WTC11 (cell line): ENCODE measurements at regions not wholly inside any gene's neighbourhood (a gene's known extent, or its start where the extent isn't known, plus 50 kb on each side); places are given as distances from the start of the nearest gene placed in this dataset.

Source experiments
- ATAC-seq: fragments of 200-7000 bp; cut with Tn5 transposase; 2 replicates; pipeline ENCODE4 v1.10.0; 2021; ENCODE audit warnings: mild to moderate bottlenecking, moderate library complexity
- CTCF ChIA-PET: fragments of 300-600 bp; sonication (Branson Sonifier 250); formaldehyde crosslinking; loops from one replicate; lab custom pipeline; 2021; ENCODE audit warnings: antibody characterized with exemption; lab: Charles Lee
- POLR2A ChIA-PET: fragments of 350-600 bp; sonication (Branson Sonifier 250); formaldehyde crosslinking; loops from one replicate; lab custom pipeline; 2021; ENCODE audit warnings: antibody characterized with exemption; lab: Charles Lee
- DNase-seq: peaks from one replicate; pipeline ENCODE4 v3.0.0; 2021; ENCODE audit warnings: low spot score
- H3K27ac Mint-ChIP-seq: 2 replicates; pipeline ENCODE4 v1.8.0; 2021; ENCODE audit warnings: mixed read lengths
- H3K27me3 Mint-ChIP-seq: 2 replicates; pipeline ENCODE4 v1.8.0; 2021; ENCODE audit warnings: low read depth, mild to moderate bottlenecking, moderate library complexity, mixed read lengths
- H3K36me3 Mint-ChIP-seq: 2 replicates; pipeline ENCODE4 v1.8.0; 2021; ENCODE audit warnings: mixed read lengths
- H3K4me1 Mint-ChIP-seq: 2 replicates; pipeline ENCODE4 v1.8.0; 2022; ENCODE audit warnings: mixed read lengths
- H3K4me3 Mint-ChIP-seq: 2 replicates; pipeline ENCODE4 v1.8.0; 2021; ENCODE audit warnings: mild to moderate bottlenecking, moderate library complexity, mixed read lengths
- H3K9me3 Mint-ChIP-seq: 2 replicates; pipeline ENCODE4 v1.8.0; 2021; ENCODE audit warnings: mixed read lengths
- AFF4 ChIP-seq: sonication (generic); formaldehyde crosslinking; IDR thresholded peaks from 2 replicates; pipeline ENCODE4 v1.8.1; 2023; ENCODE audit warnings: mild to moderate bottlenecking, missing genetic modification reagents, borderline replicate concordance
- ATF3 ChIP-seq: sonication (generic); formaldehyde crosslinking; conservative IDR thresholded peaks from 2 replicates; pipeline ENCODE4 v1.8.1; 2022; ENCODE audit warnings: mild to moderate bottlenecking, missing genetic modification reagents
- ATF6 ChIP-seq: sonication (generic); formaldehyde crosslinking; IDR thresholded peaks from 2 replicates; pipeline ENCODE4 v1.8.1; 2023; ENCODE audit warnings: mild to moderate bottlenecking, missing genetic modification reagents
- CREB1 ChIP-seq: sonication (generic); formaldehyde crosslinking; IDR thresholded peaks from 2 replicates; pipeline ENCODE4 v1.8.0; 2023; ENCODE audit warnings: mild to moderate bottlenecking, missing genetic modification reagents
- FOXJ3 ChIP-seq: sonication (generic); formaldehyde crosslinking; IDR thresholded peaks from 2 replicates; pipeline ENCODE4 v1.9.0; 2021; ENCODE audit warnings: missing genetic modification reagents, mild to moderate bottlenecking, borderline replicate concordance
- FOXP1 ChIP-seq: sonication (generic); formaldehyde crosslinking; IDR thresholded peaks from 2 replicates; pipeline ENCODE4 v1.8.0; 2022; ENCODE audit warnings: missing genetic modification reagents, mild to moderate bottlenecking, moderate library complexity, borderline replicate concordance
- GRHL2 ChIP-seq: fragments of 250-450 bp; sonication (Bioruptor Pico); IDR thresholded peaks from 2 replicates; pipeline ENCODE4 v1.8.0; 2022; ENCODE audit warnings: mild to moderate bottlenecking, moderate library complexity; ENCODE audit not compliant: insufficient replicate concordance, severe bottlenecking
- HMGA2 ChIP-seq: fragments of 250-450 bp; sonication (Bioruptor Pico); IDR thresholded peaks from 2 replicates; pipeline ENCODE4 v1.4.0; 2021; ENCODE audit warnings: mild to moderate bottlenecking, moderate library complexity
- KAT7 ChIP-seq: sonication (generic); formaldehyde crosslinking; IDR thresholded peaks from 2 replicates; pipeline ENCODE4 v1.8.1; 2023; ENCODE audit warnings: missing genetic modification reagents, mild to moderate bottlenecking, borderline replicate concordance
- SMAD4 ChIP-seq: sonication (generic); formaldehyde crosslinking; IDR thresholded peaks from 2 replicates; pipeline ENCODE4 v1.8.0; 2022; ENCODE audit warnings: mild to moderate bottlenecking, missing genetic modification reagents
- SOX15 ChIP-seq: fragments of 250-450 bp; sonication (Bioruptor Pico); IDR thresholded peaks from 2 replicates; pipeline ENCODE4 v1.9.0; 2021; ENCODE audit warnings: mild to moderate bottlenecking
- SP1 ChIP-seq: sonication (generic); formaldehyde crosslinking; conservative IDR thresholded peaks from 2 replicates; pipeline ENCODE4 v1.8.1; 2022; ENCODE audit warnings: missing genetic modification reagents
- TCF7 ChIP-seq: sonication (generic); formaldehyde crosslinking; IDR thresholded peaks from 2 replicates; pipeline ENCODE4 v1.8.0; 2022; ENCODE audit warnings: mild to moderate bottlenecking, low read depth, missing genetic modification reagents, moderate library complexity
- USF2 ChIP-seq: sonication (generic); formaldehyde crosslinking; IDR thresholded peaks from 2 replicates; pipeline ENCODE4 v1.8.1; 2023; ENCODE audit warnings: mild to moderate bottlenecking, missing genetic modification reagents, moderate library complexity
- ZNF219 ChIP-seq: sonication (generic); formaldehyde crosslinking; IDR thresholded peaks from 2 replicates; pipeline ENCODE4 v1.8.0; 2023; ENCODE audit warnings: missing genetic modification reagents, mild to moderate bottlenecking, borderline replicate concordance
- ZNF263 ChIP-seq: sonication (generic); formaldehyde crosslinking; IDR thresholded peaks from 2 replicates; pipeline ENCODE4 v1.8.1; 2022; ENCODE audit warnings: low read depth, mild to moderate bottlenecking, moderate library complexity, missing genetic modification reagents
- ZNF396 ChIP-seq: fragments of 250-450 bp; sonication (Bioruptor Pico); IDR thresholded peaks from 2 replicates; pipeline ENCODE4 v1.8.0; 2021; ENCODE audit warnings: mild to moderate bottlenecking, moderate library complexity, borderline replicate concordance
- ZNF416 ChIP-seq: fragments of 250-450 bp; sonication (Bioruptor Pico); IDR thresholded peaks from 2 replicates; pipeline ENCODE4 v1.9.0; 2021; ENCODE audit warnings: mild to moderate bottlenecking, inconsistent platforms
- TF ChIP-seq, protein P1 (sequence below): fragments of 250-450 bp; sonication (Bioruptor Pico); IDR thresholded peaks from 2 replicates; pipeline ENCODE4 v1.9.0; 2021; ENCODE audit warnings: mild to moderate bottlenecking
- TF ChIP-seq, protein P2 (sequence below): sonication (generic); formaldehyde crosslinking; conservative IDR thresholded peaks from 2 replicates; pipeline ENCODE4 v1.8.1; 2023; ENCODE audit warnings: mild to moderate bottlenecking, low read depth, missing genetic modification reagents, moderate library complexity
- TF ChIP-seq, protein P3 (sequence below): sonication (generic); formaldehyde crosslinking; IDR thresholded peaks from 2 replicates; pipeline ENCODE4 v1.8.1; 2022; ENCODE audit warnings: low read depth, missing genetic modification reagents, borderline replicate concordance

GRCh38 chr3:196141866-196142201 is 59.9 kb upstream of the TFRC start (continued):
- TF ChIP-seq FOXJ3 (no peak), ZNF263 (CRISPR knock-in tag) (no peak), CREB1 (no peak), USF2 (CRISPR knock-in tag) (no peak)
- TF ChIP-seq, protein P1, sequence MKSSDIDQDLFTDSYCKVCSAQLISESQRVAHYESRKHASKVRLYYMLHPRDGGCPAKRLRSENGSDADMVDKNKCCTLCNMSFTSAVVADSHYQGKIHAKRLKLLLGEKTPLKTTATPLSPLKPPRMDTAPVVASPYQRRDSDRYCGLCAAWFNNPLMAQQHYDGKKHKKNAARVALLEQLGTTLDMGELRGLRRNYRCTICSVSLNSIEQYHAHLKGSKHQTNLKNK (CRISPR knock-in tag): no peak

- no peaks in the 10 kb centered on the region for H3K36me3 Mint-ChIP-seq
- no peak overlapping the region for H3K4me3 Mint-ChIP-seq
- peak overlapping the region; percentile 57; the same call in 1 of the 2 replicates for H3K27ac Mint-ChIP-seq
- ATAC-seq: no peak
- POLR2A ChIA-PET: no interaction called here
- TF ChIP-seq SOX15 (CRISPR knock-in tag) (no peak), ZNF396 (CRISPR knock-in tag) (no peak), ATF6 (CRISPR knock-in tag) (no peak), TCF7 (CRISPR knock-in tag) (no peak), HMGA2 (CRISPR knock-in tag) (no peak), GRHL2 (CRISPR knock-in tag) (no peak), FOXP1 (CRISPR knock-in tag) (no peak), ZNF416 (CRISPR knock-in tag) (no peak), SP1 (no peak), ATF3 (no peak), KAT7 (CRISPR knock-in tag) (no peak), AFF4 (CRISPR knock-in tag) (no peak), ZNF219 (CRISPR knock-in tag) (no peak), SMAD4 (CRISPR knock-in tag) (no peak)
- TF ChIP-seq, protein P2, sequence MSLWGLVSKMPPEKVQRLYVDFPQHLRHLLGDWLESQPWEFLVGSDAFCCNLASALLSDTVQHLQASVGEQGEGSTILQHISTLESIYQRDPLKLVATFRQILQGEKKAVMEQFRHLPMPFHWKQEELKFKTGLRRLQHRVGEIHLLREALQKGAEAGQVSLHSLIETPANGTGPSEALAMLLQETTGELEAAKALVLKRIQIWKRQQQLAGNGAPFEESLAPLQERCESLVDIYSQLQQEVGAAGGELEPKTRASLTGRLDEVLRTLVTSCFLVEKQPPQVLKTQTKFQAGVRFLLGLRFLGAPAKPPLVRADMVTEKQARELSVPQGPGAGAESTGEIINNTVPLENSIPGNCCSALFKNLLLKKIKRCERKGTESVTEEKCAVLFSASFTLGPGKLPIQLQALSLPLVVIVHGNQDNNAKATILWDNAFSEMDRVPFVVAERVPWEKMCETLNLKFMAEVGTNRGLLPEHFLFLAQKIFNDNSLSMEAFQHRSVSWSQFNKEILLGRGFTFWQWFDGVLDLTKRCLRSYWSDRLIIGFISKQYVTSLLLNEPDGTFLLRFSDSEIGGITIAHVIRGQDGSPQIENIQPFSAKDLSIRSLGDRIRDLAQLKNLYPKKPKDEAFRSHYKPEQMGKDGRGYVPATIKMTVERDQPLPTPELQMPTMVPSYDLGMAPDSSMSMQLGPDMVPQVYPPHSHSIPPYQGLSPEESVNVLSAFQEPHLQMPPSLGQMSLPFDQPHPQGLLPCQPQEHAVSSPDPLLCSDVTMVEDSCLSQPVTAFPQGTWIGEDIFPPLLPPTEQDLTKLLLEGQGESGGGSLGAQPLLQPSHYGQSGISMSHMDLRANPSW (CRISPR knock-in tag): no peak
- TF ChIP-seq, protein P3, sequence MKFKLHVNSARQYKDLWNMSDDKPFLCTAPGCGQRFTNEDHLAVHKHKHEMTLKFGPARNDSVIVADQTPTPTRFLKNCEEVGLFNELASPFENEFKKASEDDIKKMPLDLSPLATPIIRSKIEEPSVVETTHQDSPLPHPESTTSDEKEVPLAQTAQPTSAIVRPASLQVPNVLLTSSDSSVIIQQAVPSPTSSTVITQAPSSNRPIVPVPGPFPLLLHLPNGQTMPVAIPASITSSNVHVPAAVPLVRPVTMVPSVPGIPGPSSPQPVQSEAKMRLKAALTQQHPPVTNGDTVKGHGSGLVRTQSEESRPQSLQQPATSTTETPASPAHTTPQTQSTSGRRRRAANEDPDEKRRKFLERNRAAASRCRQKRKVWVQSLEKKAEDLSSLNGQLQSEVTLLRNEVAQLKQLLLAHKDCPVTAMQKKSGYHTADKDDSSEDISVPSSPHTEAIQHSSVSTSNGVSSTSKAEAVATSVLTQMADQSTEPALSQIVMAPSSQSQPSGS (CRISPR knock-in tag): no peak
- TF ChIP-seq, all 79 proteins: peak for 0
- Mint-ChIP-seq H3K4me1 (peaks cover 33% of the 10 kb centered on the region), H3K9me3 (no peaks in the 10 kb centered on the region), H3K27me3 (no peaks in the 10 kb centered on the region)
- DNase-seq: no peak
- CTCF ChIA-PET: no interaction called here
Observed at GRCh38 chr3:196141052-196141865, 59.4 kb upstream of the TFRC start.
